ENCODE measurements at regions not wholly inside any gene's neighbourhood (a gene's known extent, or its start where the extent isn't known, plus 50 kb on each side); places are given as distances from the start of the nearest gene placed in this dataset.

- no peak for TF ChIP-seq EZH2 (IDR thresholded peaks at IDR 0.05; ENCODE audit: low read length)
- no peak for TF ChIP-seq CTCF (optimal IDR thresholded peaks at IDR 0.05 in 1 of 3, IDR thresholded peaks at IDR 0.05 in 1 of 3, conservative IDR thresholded peaks at IDR 0.05 in 1 of 3; ENCODE audit: extremely low read depth in 1 of 3, insufficient read depth in 2 of 3, low read length in 3 of 3)
- Histone ChIP-seq H4K20me1 (ENCODE audit: control insufficient read depth, extremely low read depth, insufficient read depth, low read length) (no peaks in the 10 kb centered on the region), H3K27me3 (ENCODE audit: control insufficient read depth, extremely low read depth, insufficient read depth, low read length) (no peaks in the 10 kb centered on the region), H3K4me2 (ENCODE audit: control insufficient read depth, extremely low read depth, insufficient read depth, low read depth, low read length) (no peak overlapping the region), H3K9me3 (ENCODE audit: control insufficient read depth, low read depth, low read length) (no peaks in the 10 kb centered on the region), H3K36me3 (ENCODE audit: control insufficient read depth in 2 of 2, extremely low read depth in 1 of 2, insufficient read depth in 2 of 2, low read length in 2 of 2) (no peaks in the 10 kb centered on the region), H2AFZ (ENCODE audit: control insufficient read depth, low read length) (no peak overlapping the region), H3K27ac (ENCODE audit: control insufficient read depth, insufficient read depth, low read length) (no peak overlapping the region), H3K9ac (ENCODE audit: control insufficient read depth, extremely low read depth, insufficient read depth, low read length) (no peak overlapping the region), H3K4me1 (ENCODE audit: control insufficient read depth, extremely low read depth, insufficient read depth, low read length) (no peaks in the 10 kb centered on the region), H3K9me1 (ENCODE audit: control insufficient read depth, extremely low read depth, insufficient read depth, low read length) (no peaks in the 10 kb centered on the region), H3K4me3 (ENCODE audit: control insufficient read depth in 2 of 3, extremely low read depth in 1 of 3, insufficient read depth in 2 of 3, low read depth in 1 of 3, low read length in 3 of 3) (no peak overlapping the region), H3K79me2 (ENCODE audit: control insufficient read depth, insufficient read depth, low read length) (no peaks in the 10 kb centered on the region)
- FAIRE-seq: no peak
- no peak for DNase-seq (ENCODE audit: low read depth, low spot score)
- dilution Hi-C loops (cut with MboI; ENCODE audit: extremely low pct_ligation_motif_present, low sequenced_read_pairs): no loop called here
These were observed 488.7 kb upstream of the AGTR1 start for GRCh38 chr3:148208975-148209374.

GRCh38 chr3:148211725-148212124, 486.0 kb upstream of the AGTR1 start:
- H4K20me1 ChIP-seq (ENCODE audit: control insufficient read depth, extremely low read depth, insufficient read depth, low read length): no peaks in the 10 kb centered on the region
- H3K27me3 ChIP-seq (ENCODE audit: control insufficient read depth, extremely low read depth, insufficient read depth, low read length): no peaks in the 10 kb centered on the region
- DNase-seq (ENCODE audit: low read depth, low spot score) (no peak), FAIRE-seq (no peak)
- H3K4me3 ChIP-seq (ENCODE audit: control insufficient read depth in 2 of 3, extremely low read depth in 1 of 3, insufficient read depth in 2 of 3, low read depth in 1 of 3, low read length in 3 of 3): no peak overlapping the region
- no peaks in the 10 kb centered on the region for H3K9me1 ChIP-seq (ENCODE audit: control insufficient read depth, extremely low read depth, insufficient read depth, low read length)
- H3K4me2 ChIP-seq (ENCODE audit: control insufficient read depth, extremely low read depth, insufficient read depth, low read depth, low read length): no peak overlapping the region
- no peaks in the 10 kb centered on the region for H3K9me3 ChIP-seq (ENCODE audit: control insufficient read depth, low read depth, low read length)
- no peak overlapping the region for H3K27ac ChIP-seq (ENCODE audit: control insufficient read depth, insufficient read depth, low read length)
- no peaks in the 10 kb centered on the region for H3K4me1 ChIP-seq (ENCODE audit: control insufficient read depth, extremely low read depth, insufficient read depth, low read length)
- H2AFZ ChIP-seq (ENCODE audit: control insufficient read depth, low read length): no peak overlapping the region
- no peaks in the 10 kb centered on the region for H3K36me3 ChIP-seq (ENCODE audit: control insufficient read depth in 2 of 2, extremely low read depth in 1 of 2, insufficient read depth in 2 of 2, low read length in 2 of 2)
- no peaks in the 10 kb centered on the region for H3K79me2 ChIP-seq (ENCODE audit: control insufficient read depth, insufficient read depth, low read length)
- H3K9ac ChIP-seq (ENCODE audit: control insufficient read depth, extremely low read depth, insufficient read depth, low read length): no peak overlapping the region
- dilution Hi-C loops (cut with MboI; ENCODE audit: extremely low pct_ligation_motif_present, low sequenced_read_pairs): no loop called here
- TF ChIP-seq CTCF (optimal IDR thresholded peaks at IDR 0.05 in 1 of 3, IDR thresholded peaks at IDR 0.05 in 1 of 3, conservative IDR thresholded peaks at IDR 0.05 in 1 of 3; ENCODE audit: extremely low read depth in 1 of 3, insufficient read depth in 2 of 3, low read length in 3 of 3): no peak
- no peak for TF ChIP-seq EZH2 (IDR thresholded peaks at IDR 0.05; ENCODE audit: low read length)

Data from keratinocyte (primary cell).